SJCRH30 (cell line): ENCODE measurements at regions not wholly inside any gene's neighbourhood (a gene's known extent, or its start where the extent isn't known, plus 50 kb on each side); places are given as distances from the start of the nearest gene placed in this dataset.

Source experiments
- DNase-seq, 2 experiments: peaks; one replicate each; pipeline ENCODE4 v3.0.0-alpha.2; 2015 to 2020
- H3K27ac ChIP-seq: fragments of 250-450 bp; sonication (Bioruptor Pico); 2 replicates; pipeline ENCODE4 v1.5.1; 2020; ENCODE audit warnings: mild to moderate bottlenecking, moderate library complexity
- H3K27me3 ChIP-seq: fragments of 250-450 bp; sonication (Bioruptor Pico); 2 replicates; pipeline ENCODE4 v1.5.1; 2020; ENCODE audit warnings: mild to moderate bottlenecking, moderate library complexity
- H3K36me3 ChIP-seq: fragments of 250-450 bp; sonication (Bioruptor Pico); 2 replicates; pipeline ENCODE4 v1.5.1; 2020; ENCODE audit warnings: mild to moderate bottlenecking, moderate library complexity
- H3K4me1 ChIP-seq: fragments of 250-450 bp; sonication (Bioruptor Pico); 2 replicates; pipeline ENCODE4 v1.5.1; 2020; ENCODE audit warnings: mild to moderate bottlenecking, moderate library complexity
- H3K4me3 ChIP-seq: fragments of 250-450 bp; sonication (Bioruptor Pico); 2 replicates; pipeline ENCODE4 v1.5.1; 2020; ENCODE audit warnings: mild to moderate bottlenecking, moderate library complexity
- H3K9me3 ChIP-seq: fragments of 250-450 bp; sonication (Bioruptor Pico); replicated peaks from 2 replicates; pipeline ENCODE4 v1.5.1; 2020; ENCODE audit warnings: mild to moderate bottlenecking, moderate library complexity

DNA sequence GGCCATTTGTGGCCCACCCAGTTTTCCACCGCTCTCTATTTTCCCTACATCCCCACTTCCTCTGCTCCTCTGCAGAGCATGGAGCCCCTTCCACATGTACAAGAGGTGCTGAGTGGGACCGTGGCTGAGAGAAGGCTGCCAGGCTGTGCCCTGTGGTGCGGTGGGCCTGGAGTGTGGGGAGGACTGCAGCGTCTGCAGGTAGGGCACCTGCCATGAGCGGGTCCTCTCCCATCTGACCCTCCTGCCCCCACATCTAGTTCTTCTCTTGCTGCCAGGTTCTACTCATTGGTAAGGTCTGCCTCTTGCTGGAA, 145.6 kb upstream of the FAM20C start:
- H3K4me3 ChIP-seq = no peak overlapping the region
- no peaks in the 10 kb centered on the region for H3K27me3 ChIP-seq
- no peak for DNase-seq
- H3K4me1 ChIP-seq = no peaks in the 10 kb centered on the region
- H3K27ac ChIP-seq = no peak overlapping the region
- H3K9me3 ChIP-seq = no peaks in the 10 kb centered on the region
- no peaks in the 10 kb centered on the region for H3K36me3 ChIP-seq

DNA sequence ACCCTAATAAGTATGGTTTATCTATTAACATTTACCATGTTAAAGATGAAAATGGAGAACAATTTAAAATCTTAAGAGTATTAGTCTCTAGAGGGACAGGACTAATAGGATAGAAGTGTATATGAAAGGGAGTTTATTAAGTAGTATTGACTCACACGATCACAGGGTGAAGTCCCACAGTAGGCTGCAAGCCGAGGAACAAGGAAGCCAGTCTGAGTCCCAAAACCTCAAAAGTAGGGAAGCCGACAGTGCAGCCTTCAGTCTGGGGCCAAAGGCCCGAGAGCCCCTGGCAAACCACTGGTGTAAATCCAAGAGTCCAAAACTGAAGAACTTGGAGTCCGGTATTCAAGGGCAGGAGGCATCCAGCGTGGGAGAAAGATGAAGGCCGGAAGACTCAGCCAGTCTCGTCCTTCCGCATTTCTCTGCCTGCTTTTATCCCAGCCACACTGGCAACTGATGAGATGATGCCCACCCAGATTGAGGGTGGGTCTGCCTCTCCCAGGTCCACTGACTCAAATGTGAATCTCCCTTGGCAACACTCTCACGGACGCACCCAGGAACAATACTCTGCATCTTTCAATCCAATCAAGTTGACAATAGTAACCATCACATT, 140.8 kb upstream of the FAM20C start:
- Histone ChIP-seq H3K36me3 (no peaks in the 10 kb centered on the region), H3K27ac (no peak overlapping the region), H3K4me3 (no peak overlapping the region), H3K4me1 (no peaks in the 10 kb centered on the region), H3K27me3 (no peaks in the 10 kb centered on the region), H3K9me3 (no peaks in the 10 kb centered on the region)
- no peak for DNase-seq

DNA sequence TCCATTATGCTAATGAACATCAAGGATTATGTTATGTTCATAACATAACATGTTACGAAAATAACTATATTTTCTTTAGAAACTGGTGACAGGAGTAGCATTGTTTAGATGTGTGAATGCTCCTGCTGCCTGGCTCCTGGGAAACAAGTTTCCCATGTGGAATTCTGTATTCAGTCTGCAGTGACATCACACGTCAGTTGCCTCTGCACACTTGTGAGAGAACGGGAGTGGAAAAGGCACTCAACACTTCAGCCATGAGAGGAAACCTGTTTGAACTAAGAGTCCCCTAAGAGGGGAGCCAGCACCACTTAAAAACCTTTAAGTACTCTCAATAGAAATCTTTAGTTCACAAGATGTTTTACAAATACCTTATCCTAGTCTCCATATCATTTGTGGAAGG, 140.3 kb upstream of the FAM20C start:
- H3K27ac ChIP-seq = no peak overlapping the region
- H3K4me3 ChIP-seq = no peak overlapping the region
- no peaks in the 10 kb centered on the region for H3K9me3 ChIP-seq
- no peaks in the 10 kb centered on the region for H3K36me3 ChIP-seq
- DNase-seq = no peak
- no peaks in the 10 kb centered on the region for H3K4me1 ChIP-seq
- H3K27me3 ChIP-seq = no peaks in the 10 kb centered on the region

DNA sequence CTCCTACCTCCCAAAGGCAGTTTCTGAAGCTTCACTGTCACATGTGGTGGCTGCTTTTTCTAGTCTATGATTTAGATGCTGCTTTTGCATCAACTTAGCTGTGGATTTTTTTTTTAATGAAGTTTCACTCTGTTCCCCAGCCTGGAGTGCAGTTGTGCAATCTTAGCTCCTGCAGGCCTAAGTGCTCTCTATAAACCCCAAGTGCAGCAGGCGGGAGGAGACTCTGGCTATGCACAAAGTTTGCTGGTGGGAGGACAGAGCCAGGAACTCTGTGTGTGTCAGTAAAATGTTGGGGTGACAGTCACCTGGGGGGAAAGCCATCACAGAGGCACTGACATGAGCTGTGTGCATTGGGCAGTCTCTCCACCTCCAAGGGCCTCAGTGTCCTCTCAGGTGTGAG, 138.8 kb upstream of the FAM20C start:
- no peaks in the 10 kb centered on the region for H3K36me3 ChIP-seq
- DNase-seq = no peak
- no peak overlapping the region for H3K4me3 ChIP-seq
- H3K4me1 ChIP-seq = no peaks in the 10 kb centered on the region
- H3K27ac ChIP-seq = no peak overlapping the region
- H3K9me3 ChIP-seq = no peaks in the 10 kb centered on the region
- H3K27me3 ChIP-seq = no peaks in the 10 kb centered on the region

DNA sequence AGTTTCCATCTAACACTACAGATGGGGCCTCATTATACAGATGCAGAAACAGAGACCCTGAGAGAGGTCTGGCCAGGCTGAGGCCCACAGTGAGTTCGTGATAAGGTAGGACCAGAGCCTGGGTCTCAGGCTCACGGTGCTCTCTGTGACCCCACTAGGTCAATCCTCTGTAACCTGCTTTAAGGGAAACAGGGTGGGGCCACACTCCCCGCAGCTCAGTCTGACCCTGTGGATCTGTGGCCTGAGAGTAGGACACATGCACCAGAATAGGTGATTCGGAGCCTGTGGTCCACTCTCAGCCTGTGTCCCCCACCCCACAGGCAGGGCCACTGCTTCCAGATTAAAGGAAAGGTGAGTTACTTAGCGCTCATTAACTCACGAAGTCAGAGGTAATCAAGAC, 137.8 kb upstream of the FAM20C start:
- Histone ChIP-seq H3K27me3 (no peaks in the 10 kb centered on the region), H3K4me3 (no peak overlapping the region), H3K9me3 (no peaks in the 10 kb centered on the region), H3K27ac (no peak overlapping the region), H3K36me3 (no peaks in the 10 kb centered on the region), H3K4me1 (no peaks in the 10 kb centered on the region)
- DNase-seq = no peak

DNA sequence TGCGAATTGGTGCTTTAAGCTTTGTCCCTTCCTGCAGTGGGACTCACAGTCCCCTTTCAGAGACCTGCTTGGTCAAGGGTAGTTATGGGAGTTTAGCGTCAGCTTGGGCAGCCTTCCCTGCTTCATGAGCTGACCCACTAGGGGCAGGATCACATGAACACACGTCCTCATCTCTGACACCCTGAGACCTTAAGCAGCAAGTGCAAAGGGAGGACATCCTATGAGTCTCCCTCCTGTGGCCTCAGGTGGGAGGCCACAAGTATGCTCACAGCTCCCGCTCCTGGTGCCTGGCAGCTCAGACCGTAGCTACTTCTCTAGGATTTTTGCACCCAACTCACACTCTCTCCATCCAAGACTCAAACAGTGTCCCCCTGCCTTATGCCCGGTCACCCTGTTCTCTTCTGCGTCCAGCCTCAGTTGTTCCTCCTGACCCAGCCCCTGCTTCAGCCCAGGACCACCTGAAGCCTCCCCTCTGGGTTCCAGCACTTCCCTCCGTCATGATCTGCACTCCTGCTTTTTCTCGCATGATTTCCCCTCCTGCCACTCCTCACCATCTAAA, 136.6 kb upstream of the FAM20C start:
- Histone ChIP-seq H3K4me3 (no peak overlapping the region), H3K9me3 (no peaks in the 10 kb centered on the region), H3K27me3 (no peaks in the 10 kb centered on the region), H3K4me1 (no peaks in the 10 kb centered on the region), H3K36me3 (no peaks in the 10 kb centered on the region), H3K27ac (no peak overlapping the region)
- no peak for DNase-seq

DNA sequence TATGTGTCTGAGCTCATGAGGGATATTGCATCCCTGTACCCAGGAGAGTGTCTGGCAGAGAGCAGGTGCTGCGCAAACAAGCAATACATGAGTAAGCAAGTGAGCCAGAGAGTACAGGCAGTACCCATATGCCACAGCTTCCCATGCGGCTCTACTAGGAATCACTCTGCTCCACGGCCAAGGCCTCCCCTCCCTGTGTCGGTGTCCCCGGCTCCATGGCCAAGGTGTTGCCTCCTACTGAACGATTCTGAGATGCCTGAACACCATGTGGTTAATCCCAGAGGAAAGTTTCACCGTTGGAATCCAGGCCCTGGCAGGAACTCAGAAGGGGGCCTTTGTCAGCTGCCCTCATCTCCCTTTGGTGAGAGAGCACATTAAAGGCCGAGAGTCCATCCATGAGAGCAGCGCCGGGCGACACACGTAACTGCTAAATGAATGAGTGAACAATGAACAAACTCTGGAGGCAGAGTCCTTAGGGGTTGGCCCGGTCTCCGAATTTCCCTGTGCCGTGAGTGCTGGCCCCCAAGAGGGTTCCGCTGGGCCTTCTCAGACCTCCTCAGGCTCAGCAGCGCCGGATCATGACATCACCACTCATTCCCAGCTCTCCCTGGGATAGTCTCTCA, 136.0 kb upstream of the FAM20C start:
- Histone ChIP-seq H3K9me3 (no peaks in the 10 kb centered on the region), H3K4me1 (no peaks in the 10 kb centered on the region), H3K27me3 (no peaks in the 10 kb centered on the region), H3K36me3 (no peaks in the 10 kb centered on the region), H3K4me3 (no peak overlapping the region), H3K27ac (no peak overlapping the region)
- DNase-seq = no peak

DNA sequence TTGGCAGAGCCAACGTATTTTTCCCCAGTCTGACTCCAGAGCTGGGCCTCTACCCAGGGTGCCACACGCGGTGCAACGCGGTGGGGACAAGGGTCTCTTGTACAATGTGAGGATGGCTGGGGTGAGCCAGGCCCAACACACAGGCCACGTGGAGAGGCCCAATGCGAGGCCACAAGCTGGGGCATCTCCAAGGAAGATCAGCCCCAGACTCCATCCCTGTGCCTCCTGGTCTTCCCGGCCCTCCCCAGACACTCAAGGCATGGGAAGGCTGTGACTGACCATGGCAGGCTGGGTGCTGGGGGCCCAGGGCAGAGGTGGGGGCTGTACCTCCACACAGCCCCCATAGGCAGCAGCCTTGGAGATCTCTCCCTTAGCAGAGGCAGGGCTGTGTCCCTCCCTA, 135.3 kb upstream of the FAM20C start:
- DNase-seq = no peak
- no peak overlapping the region for H3K4me3 ChIP-seq
- H3K27ac ChIP-seq = no peak overlapping the region
- no peaks in the 10 kb centered on the region for H3K27me3 ChIP-seq
- no peaks in the 10 kb centered on the region for H3K4me1 ChIP-seq
- no peaks in the 10 kb centered on the region for H3K36me3 ChIP-seq
- H3K9me3 ChIP-seq = no peaks in the 10 kb centered on the region

DNA sequence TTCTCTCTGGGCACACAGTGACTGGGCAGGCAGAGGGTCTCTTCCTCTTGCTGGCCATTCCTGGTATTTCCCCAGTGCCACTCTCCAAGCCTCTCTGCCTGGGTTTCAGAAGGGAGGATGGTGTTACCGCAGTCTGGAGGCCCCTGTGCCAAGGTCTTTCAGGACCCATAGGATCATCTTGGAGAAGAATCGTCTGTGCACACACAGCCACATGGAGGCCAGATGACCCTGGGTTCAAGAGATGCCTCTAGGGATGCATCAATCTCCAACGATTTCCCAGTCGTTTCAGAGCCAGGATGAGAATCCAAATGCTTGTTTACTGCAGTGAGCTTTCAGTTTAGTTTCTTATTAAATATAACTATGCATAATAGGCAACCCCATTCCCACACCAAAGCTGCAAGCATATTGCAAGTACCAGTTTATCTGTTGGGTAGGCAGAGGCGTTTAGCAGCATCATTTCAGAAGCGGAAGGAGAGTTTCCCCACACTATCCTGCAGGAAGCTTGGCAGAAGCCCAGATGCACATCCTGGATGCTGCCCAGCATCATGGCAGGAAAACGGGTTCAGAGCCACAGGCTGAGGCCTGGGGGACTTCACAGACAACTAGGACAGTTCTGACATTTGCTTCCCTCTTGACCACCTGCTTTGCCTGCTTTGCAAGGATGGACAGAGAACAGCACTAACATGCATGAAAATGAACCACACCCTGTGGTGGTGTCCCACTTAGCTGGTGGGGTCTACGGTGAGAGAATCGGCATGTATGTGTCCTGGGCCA, 134.7 kb upstream of the FAM20C start:
- DNase-seq = no peak
- no peaks in the 10 kb centered on the region for H3K36me3 ChIP-seq
- H3K27me3 ChIP-seq = no peaks in the 10 kb centered on the region
- H3K27ac ChIP-seq = no peak overlapping the region
- H3K4me1 ChIP-seq = no peaks in the 10 kb centered on the region
- H3K9me3 ChIP-seq = no peaks in the 10 kb centered on the region
- H3K4me3 ChIP-seq = no peak overlapping the region

DNA sequence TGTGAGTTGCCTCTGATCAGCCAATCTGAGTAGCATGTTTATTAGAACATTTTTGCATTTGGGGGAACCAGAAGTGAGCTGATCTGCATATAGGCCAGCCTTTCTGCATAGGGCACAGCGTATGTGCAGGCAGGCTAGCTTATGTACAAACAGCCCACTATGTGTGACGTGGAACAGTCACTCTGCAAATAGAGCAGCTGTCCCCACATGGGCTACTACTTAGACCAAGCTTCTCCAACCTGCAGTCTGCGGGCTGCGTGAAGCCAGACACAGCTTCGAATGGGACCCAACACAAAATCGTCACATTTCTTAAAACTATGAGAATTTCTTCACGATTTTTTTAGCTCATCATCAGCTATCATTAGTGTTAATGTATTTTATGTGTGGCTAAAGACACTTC, 134.1 kb upstream of the FAM20C start:
- no peaks in the 10 kb centered on the region for H3K36me3 ChIP-seq
- no peaks in the 10 kb centered on the region for H3K9me3 ChIP-seq
- no peaks in the 10 kb centered on the region for H3K4me1 ChIP-seq
- no peak overlapping the region for H3K4me3 ChIP-seq
- no peak for DNase-seq
- H3K27me3 ChIP-seq = no peaks in the 10 kb centered on the region
- no peak overlapping the region for H3K27ac ChIP-seq

DNA sequence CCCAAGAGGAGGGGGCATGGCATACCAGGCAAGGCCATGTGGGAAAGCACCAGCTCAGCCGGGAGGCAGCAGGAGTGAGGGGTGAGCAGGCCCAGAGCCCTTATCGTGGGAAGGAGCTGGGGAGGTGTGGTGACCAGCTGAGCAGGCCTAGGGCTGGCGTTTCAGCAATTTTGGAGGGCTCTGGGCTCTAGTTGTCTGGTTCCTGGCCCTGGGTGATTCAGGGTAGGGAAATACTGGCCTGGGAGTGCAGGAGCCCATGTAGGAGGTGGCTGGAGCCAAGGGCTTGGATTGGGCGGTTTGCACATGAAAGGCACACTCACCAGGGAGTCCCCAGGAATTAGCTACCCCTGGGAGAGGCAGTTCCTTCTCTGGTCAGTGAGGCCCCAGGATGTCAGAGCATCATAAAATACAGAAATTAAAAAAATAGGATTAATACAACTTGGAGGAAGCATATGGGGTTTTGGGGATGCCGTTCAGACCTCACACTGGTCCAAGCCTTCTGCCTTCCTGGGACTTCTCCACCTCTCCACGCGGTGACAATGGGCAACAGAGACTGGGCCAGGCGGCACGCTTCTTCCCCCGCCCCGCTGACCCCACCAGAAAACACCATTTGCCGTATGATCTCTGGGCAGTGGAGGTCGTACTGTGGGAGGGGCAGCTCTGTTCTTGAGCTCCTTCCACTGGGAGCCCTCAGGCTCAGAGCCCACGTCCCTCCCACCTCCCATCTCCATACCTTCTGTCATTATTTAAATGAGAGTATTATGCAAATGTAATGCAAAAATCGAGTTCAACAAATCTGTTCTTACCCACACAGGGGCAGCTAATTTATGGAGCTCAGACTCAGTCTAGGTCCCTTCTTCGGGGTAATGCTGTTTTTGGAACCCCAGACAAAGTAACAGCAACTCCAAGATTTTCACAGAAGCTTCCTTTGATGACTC, 133.0 kb upstream of the FAM20C start:
- DNase-seq = no peak
- Histone ChIP-seq H3K27me3 (no peaks in the 10 kb centered on the region), H3K4me3 (no peak overlapping the region), H3K27ac (no peak overlapping the region), H3K36me3 (no peaks in the 10 kb centered on the region), H3K9me3 (no peaks in the 10 kb centered on the region), H3K4me1 (no peaks in the 10 kb centered on the region; the same call in 1 of the 2 replicates)

DNA sequence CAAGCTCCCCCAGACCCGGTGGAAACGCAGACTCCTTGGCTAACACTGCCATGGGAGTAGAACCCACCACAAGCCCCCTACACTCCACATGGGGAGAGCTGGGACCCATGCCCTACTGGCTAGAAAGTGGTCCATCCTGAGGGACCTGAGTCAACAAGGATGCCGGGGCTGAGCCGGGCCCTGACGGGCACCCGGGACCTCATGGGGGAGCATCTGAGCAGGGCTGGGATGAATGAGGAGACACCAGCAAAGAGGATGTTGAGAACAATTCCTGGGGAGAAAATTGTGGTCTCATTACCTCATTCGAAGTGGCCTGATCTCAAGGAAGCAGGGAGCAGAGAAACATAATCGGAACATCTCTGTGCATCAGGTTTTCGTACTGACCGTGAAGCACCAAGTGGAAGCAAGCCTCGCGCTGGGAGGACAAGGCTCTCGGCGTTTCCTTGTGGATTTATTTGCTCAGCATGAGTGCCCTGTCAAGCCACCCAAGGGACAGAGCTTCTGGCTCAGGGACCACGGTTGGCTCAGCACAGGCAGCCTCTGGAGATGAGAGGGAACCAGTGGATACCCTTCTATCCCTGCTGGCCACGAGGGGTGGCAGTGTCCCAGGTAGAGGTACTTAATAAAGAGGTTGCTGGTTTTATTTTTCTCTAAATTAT, 132.2 kb upstream of the FAM20C start:
- Histone ChIP-seq H3K27ac (no peak overlapping the region), H3K9me3 (no peaks in the 10 kb centered on the region), H3K27me3 (no peaks in the 10 kb centered on the region), H3K4me3 (no peak overlapping the region), H3K4me1 (peaks cover 2% of the 10 kb centered on the region; the same call in 1 of the 2 replicates), H3K36me3 (no peaks in the 10 kb centered on the region)
- DNase-seq = no peak

DNA sequence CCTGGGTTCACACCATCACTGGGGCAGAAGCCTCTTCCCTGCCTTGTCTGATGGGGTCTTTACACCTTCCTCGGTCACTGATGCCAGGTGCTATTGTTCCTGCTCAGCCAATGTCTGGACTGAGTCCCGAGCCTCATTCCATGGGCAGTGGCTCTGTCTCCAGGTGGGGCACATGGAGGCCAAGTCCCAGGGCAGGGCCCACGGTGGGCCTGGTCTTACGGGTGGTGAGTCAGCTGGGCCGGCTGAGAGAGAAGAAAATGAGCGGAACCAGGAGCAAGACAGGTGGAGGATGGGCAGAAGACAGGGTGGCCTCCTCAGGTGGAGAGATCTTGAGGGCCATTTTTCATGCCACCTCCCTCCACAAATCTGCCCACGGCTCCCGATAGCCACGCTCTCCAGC, 131.7 kb upstream of the FAM20C start:
- Histone ChIP-seq H3K4me3 (no peak overlapping the region), H3K36me3 (no peaks in the 10 kb centered on the region), H3K9me3 (no peaks in the 10 kb centered on the region), H3K4me1 (peaks cover 7% of the 10 kb centered on the region), H3K27ac (no peak overlapping the region), H3K27me3 (no peaks in the 10 kb centered on the region)
- no peak for DNase-seq

DNA sequence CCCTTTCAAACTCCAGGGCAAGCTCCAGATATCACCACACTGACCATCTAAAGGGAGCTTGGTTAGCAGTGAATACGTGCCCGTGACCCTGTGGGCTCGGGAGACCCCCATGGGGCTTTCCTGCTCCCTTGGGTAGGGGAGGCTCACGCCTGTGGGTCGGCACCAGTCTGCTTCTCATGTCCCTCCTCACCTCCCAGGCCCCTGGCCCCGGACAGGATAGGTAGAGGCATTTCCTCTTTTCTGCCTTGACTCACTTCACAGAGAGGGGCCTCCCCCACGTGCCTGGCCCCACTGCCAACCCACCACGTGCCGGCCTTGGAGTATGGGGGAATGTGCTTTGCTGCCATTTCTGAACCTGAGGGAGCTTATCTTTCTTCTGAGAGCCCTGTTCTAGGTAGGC, 131.3 kb upstream of the FAM20C start:
- Histone ChIP-seq H3K9me3 (no peaks in the 10 kb centered on the region), H3K4me1 (peaks cover 11% of the 10 kb centered on the region), H3K27ac (no peak overlapping the region), H3K4me3 (no peak overlapping the region), H3K36me3 (no peaks in the 10 kb centered on the region), H3K27me3 (no peaks in the 10 kb centered on the region)
- DNase-seq = no peak
